KMS-11 (cell line): ENCODE measurements at regions not wholly inside any gene's neighbourhood (a gene's known extent, or its start where the extent isn't known, plus 50 kb on each side); places are given as distances from the start of the nearest gene placed in this dataset.

Experiments used
- H2AFZ ChIP-seq: fragments of 200-600 bp; sonication (generic); 2 replicates; pipeline ENCODE4 v1.6.1; 2016; ENCODE audit warnings: antibody characterized with exemption, mixed run types, low read depth
- H3K27ac ChIP-seq: fragments of 200-600 bp; sonication (generic); 2 replicates; pipeline ENCODE4 v1.6.1; 2016; ENCODE audit warnings: mild to moderate bottlenecking, mixed run types
- H3K27me3 ChIP-seq: fragments of 200-600 bp; sonication (generic); 2 replicates; pipeline ENCODE4 v1.6.1; 2017; ENCODE audit warnings: mild to moderate bottlenecking, low read depth, mixed run types, moderate library complexity; ENCODE audit not compliant: insufficient read depth
- H3K36me3 ChIP-seq: fragments of 200-600 bp; sonication (generic); 2 replicates; pipeline ENCODE4 v1.6.1; 2017; ENCODE audit warnings: mild to moderate bottlenecking, mixed run types; ENCODE audit not compliant: insufficient read depth
- H3K4me1 ChIP-seq: fragments of 200-600 bp; sonication (generic); 2 replicates; pipeline ENCODE4 v1.6.1; 2016; ENCODE audit warnings: mild to moderate bottlenecking, low read depth, mixed run types; ENCODE audit not compliant: poor library complexity, severe bottlenecking
- H3K4me2 ChIP-seq: fragments of 200-600 bp; sonication (generic); 2 replicates; pipeline ENCODE4 v1.7.0; 2016; ENCODE audit warnings: mild to moderate bottlenecking, mixed run types
- H3K4me3 ChIP-seq: fragments of 200-600 bp; sonication (generic); IDR thresholded peaks from 2 replicates; pipeline ENCODE4 v1.6.1; 2017; ENCODE audit warnings: low read depth, low read length, mixed read lengths; ENCODE audit not compliant: insufficient read depth
- H3K79me2 ChIP-seq: fragments of 200-600 bp; sonication (generic); 2 replicates; pipeline ENCODE4 v1.6.1; 2016; ENCODE audit warnings: low read depth, mixed run types; ENCODE audit not compliant: insufficient read depth
- H3K9ac ChIP-seq: fragments of 200-600 bp; sonication (generic); 2 replicates; pipeline ENCODE4 v1.6.1; 2016; ENCODE audit warnings: mild to moderate bottlenecking, mixed run types
- H4K20me1 ChIP-seq: fragments of 200-600 bp; sonication (generic); 2 replicates; pipeline ENCODE4 v1.6.1; 2016; ENCODE audit warnings: mild to moderate bottlenecking, mixed run types; ENCODE audit not compliant: insufficient read depth
- TF ChIP-seq, protein P1 (sequence below): fragments of 200-600 bp; sonication (generic); conservative IDR thresholded peaks from 2 replicates; pipeline ENCODE4 v1.6.1; 2017; ENCODE audit warnings: low read depth, mild to moderate bottlenecking, antibody characterized with exemption, low read length, moderate library complexity, mixed read lengths

DNA sequence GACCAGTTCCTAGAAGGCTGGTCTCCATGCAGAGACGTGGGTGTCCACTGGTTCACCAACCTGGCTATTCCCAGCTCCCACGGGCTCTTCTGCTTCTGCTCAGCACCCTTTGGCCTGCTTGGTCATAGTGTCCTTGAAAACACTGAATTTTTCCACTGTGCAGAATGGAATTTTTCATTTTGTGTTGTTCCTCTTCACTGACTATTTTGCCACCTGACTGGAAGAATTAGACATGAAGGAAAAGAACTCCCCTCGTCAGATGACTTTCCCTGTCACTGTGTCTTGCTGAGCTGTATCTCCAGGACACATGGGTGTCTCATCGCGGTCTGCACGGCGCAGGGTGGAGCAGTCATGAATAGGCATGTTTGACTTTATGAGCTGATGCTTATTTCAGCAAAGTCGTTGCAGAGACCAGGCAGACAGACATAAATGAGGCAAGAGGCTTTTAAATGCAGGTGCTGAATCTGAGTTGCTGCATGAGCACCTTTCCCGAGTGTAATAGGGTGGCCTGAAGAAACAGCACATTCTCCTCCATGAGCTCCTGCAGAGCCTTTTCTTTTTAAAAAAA is 50.2 kb upstream of the SEMA4D start:
- Histone ChIP-seq H3K4me3 (no peak overlapping the region), H3K27me3 (no peaks in the 10 kb centered on the region), H3K4me2 (no peak overlapping the region), H4K20me1 (no peaks in the 10 kb centered on the region), H2AFZ (peak overlapping the region; percentile 20; the same call in 1 of the 2 replicates), H3K9ac (no peak overlapping the region), H3K4me1 (peaks cover 21% of the 10 kb centered on the region), H3K79me2 (no peaks in the 10 kb centered on the region), H3K27ac (no peak overlapping the region), H3K36me3 (no peaks in the 10 kb centered on the region)
- TF ChIP-seq, protein P1, sequence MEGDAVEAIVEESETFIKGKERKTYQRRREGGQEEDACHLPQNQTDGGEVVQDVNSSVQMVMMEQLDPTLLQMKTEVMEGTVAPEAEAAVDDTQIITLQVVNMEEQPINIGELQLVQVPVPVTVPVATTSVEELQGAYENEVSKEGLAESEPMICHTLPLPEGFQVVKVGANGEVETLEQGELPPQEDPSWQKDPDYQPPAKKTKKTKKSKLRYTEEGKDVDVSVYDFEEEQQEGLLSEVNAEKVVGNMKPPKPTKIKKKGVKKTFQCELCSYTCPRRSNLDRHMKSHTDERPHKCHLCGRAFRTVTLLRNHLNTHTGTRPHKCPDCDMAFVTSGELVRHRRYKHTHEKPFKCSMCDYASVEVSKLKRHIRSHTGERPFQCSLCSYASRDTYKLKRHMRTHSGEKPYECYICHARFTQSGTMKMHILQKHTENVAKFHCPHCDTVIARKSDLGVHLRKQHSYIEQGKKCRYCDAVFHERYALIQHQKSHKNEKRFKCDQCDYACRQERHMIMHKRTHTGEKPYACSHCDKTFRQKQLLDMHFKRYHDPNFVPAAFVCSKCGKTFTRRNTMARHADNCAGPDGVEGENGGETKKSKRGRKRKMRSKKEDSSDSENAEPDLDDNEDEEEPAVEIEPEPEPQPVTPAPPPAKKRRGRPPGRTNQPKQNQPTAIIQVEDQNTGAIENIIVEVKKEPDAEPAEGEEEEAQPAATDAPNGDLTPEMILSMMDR = no peak
